ENCODE measurements at regions not wholly inside any gene's neighbourhood (a gene's known extent, or its start where the extent isn't known, plus 50 kb on each side); places are given as distances from the start of the nearest gene placed in this dataset.
"Not testable (repeated sequence)": the region's sequence is repeated elsewhere in the genome, so short reads cannot be mapped to it uniquely, and the experiment has no call there.

DNA sequence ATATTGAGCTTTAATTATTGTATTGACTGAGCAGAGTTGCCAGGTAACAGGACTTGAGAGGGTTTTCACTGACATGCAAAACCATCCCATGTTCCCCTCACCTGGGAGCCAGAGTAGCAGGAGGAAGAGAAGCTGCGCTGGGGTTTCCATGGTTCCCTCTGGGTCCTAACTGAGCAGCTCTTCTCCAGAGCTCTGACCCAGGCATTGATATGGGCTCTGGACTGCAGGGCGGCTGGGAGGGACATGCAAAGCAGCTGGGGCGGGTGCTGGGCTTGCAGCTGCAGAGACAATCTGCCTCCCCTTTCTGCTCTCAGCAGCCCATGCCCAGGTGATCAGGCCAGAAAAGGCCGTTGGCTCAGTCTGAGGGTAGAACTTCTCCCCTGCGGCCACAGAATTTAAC lies 451.5 kb downstream of the RPIA start:
- TF ChIP-seq POLR2A (IDR thresholded peaks at IDR 0.05; ENCODE audit: low read length); GATA1 (IDR thresholded peaks at IDR 0.05; ENCODE audit: low read depth, low read length): not testable (repeated sequence)
